ENCODE measurements at regions not wholly inside any gene's neighbourhood (a gene's known extent, or its start where the extent isn't known, plus 50 kb on each side); places are given as distances from the start of the nearest gene placed in this dataset.
"Not testable (repeated sequence)": the region's sequence is repeated elsewhere in the genome, so short reads cannot be mapped to it uniquely, and the experiment has no call there.

DNA sequence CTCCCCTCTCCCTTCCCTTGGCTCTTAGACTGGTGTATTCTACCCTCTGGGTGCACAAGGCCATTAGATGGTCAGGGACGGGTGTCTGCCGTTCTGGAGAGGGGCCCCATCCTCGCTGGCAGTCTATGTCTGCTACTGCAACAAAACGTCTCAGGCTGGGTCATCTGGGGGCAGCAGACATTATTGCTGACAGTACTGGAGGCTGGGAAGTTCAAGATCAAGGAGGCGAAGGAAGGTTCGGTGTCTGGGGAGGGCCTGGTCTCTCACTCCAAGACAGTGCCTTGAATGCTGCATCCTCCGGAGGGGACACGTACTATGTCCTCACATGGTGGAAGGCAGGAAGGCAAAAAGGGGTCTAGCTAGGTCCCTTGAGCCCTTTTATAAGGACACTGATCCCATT is 93.4 kb upstream of the COL5A1 start:
- intact Hi-C loops (cut with DNase I), result no loop called here
- H3K4me3 ChIP-seq, result no peak overlapping the region

DNA sequence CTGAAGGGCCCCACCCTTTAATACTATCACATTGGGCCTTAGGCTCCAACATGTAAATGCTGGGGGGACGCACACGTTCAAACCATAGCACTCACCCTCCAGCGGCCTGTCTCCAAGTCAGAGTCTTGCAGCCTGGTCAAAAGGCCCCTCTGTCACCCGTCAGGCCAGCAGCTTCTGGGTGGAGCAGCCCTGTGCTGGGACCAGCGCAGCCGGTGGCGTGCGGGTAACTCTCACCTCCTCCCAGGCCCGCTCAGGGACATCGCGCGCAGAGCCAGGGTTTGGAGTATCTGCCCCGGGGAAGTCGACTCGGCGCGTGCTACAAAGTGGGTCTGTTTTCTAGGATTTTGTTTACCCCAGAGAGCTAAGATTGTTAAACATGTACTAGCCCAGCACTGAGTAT is 93.0 kb upstream of the COL5A1 start:
- DNase-seq (ENCODE audit: extremely low spot score in 2 of 2), result no peak
- Histone ChIP-seq H3K4me1 (peaks cover 56% of the 10 kb centered on the region), H3K27me3 (no peaks in the 10 kb centered on the region), H3K36me3 (no peaks in the 10 kb centered on the region), H3K27ac (no peak overlapping the region), H3K9me3 (no peaks in the 10 kb centered on the region), H3K4me3 (no peak overlapping the region)
- intact Hi-C loops (cut with DNase I), result no loop called here
- TF ChIP-seq POLR2A (IDR thresholded peaks at IDR 0.05) (no peak), POLR2AphosphoS5 (IDR thresholded peaks at IDR 0.05; ENCODE audit: insufficient read depth in 1 of 2, low read depth in 1 of 2) (no peak)
- TF ChIP-seq, protein P1, sequence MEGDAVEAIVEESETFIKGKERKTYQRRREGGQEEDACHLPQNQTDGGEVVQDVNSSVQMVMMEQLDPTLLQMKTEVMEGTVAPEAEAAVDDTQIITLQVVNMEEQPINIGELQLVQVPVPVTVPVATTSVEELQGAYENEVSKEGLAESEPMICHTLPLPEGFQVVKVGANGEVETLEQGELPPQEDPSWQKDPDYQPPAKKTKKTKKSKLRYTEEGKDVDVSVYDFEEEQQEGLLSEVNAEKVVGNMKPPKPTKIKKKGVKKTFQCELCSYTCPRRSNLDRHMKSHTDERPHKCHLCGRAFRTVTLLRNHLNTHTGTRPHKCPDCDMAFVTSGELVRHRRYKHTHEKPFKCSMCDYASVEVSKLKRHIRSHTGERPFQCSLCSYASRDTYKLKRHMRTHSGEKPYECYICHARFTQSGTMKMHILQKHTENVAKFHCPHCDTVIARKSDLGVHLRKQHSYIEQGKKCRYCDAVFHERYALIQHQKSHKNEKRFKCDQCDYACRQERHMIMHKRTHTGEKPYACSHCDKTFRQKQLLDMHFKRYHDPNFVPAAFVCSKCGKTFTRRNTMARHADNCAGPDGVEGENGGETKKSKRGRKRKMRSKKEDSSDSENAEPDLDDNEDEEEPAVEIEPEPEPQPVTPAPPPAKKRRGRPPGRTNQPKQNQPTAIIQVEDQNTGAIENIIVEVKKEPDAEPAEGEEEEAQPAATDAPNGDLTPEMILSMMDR (IDR thresholded peaks at IDR 0.05), result no peak

More for the DNA sequence above, 93.4 kb upstream of the COL5A1 start:
- peaks cover 52% of the 10 kb centered on the region for H3K4me1 ChIP-seq
- no peaks in the 10 kb centered on the region for H3K9me3 ChIP-seq
- no peak for DNase-seq (ENCODE audit: extremely low spot score in 2 of 2)
- H3K27ac ChIP-seq, result no peak overlapping the region
- H3K36me3 ChIP-seq, result no peaks in the 10 kb centered on the region
- TF ChIP-seq, protein P1 (IDR thresholded peaks at IDR 0.05), result no peak
- no peak for TF ChIP-seq POLR2A (IDR thresholded peaks at IDR 0.05)
- TF ChIP-seq POLR2AphosphoS5 (IDR thresholded peaks at IDR 0.05; ENCODE audit: insufficient read depth in 1 of 2, low read depth in 1 of 2), result no peak
- no peaks in the 10 kb centered on the region for H3K27me3 ChIP-seq

DNA sequence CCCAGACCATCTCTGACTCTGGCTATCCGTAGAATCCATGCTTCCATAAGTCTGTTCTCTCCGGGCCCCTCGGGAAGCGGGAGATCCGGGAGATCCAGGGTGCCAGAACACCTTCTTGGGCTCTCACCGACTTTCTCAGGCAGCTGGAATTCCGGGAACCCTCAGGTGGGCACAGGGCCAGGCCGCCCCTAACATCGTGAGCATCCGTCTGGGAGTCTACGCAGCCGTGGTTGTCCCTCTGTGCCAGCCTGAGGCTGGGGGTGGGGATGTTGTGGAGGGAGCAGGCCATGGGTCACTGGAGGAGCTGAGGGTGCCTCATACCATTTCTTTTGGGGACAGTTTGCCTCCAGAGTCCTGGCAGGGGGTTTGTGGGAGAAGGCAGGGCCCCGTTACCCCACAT is 92.3 kb upstream of the COL5A1 start:
- intact Hi-C loops (cut with DNase I), result no loop called here
- Histone ChIP-seq H3K9me3 (no peaks in the 10 kb centered on the region), H3K4me3 (no peak overlapping the region), H3K27me3 (no peaks in the 10 kb centered on the region), H3K36me3 (no peaks in the 10 kb centered on the region), H3K27ac (no peak overlapping the region), H3K4me1 (peaks cover 61% of the 10 kb centered on the region)
- no peak for DNase-seq (ENCODE audit: extremely low spot score in 2 of 2)
- TF ChIP-seq, protein P1 (IDR thresholded peaks at IDR 0.05), result no peak
- TF ChIP-seq POLR2AphosphoS5 (IDR thresholded peaks at IDR 0.05; ENCODE audit: insufficient read depth in 1 of 2, low read depth in 1 of 2) (no peak), POLR2A (IDR thresholded peaks at IDR 0.05) (no peak)

DNA sequence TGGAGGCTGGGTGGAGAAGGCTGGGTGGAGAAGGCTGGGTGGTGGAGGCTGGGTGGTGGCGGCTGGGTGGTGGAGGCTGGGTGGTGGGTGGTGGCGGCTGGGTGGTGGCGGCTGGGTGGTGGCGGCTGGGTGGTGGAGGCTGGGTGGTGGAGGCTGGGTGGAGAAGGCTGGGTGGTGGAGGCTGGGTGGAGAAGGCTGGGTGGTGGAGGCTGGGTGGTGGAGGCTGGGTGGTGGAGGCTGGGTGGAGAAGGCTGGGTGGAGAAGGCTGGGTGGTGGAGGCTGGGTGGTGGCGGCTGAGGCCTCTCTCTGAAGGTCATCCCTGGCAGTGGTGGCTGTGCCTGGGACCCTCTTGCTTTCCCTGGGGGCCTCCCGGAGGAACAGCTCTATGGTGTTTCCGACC is 91.5 kb upstream of the COL5A1 start:
- peaks cover 58% of the 10 kb centered on the region for H3K4me1 ChIP-seq
- H3K36me3 ChIP-seq; DNase-seq (ENCODE audit: extremely low spot score in 2 of 2); H3K4me3 ChIP-seq; H3K27me3 ChIP-seq; intact Hi-C loops (cut with DNase I); H3K9me3 ChIP-seq; H3K27ac ChIP-seq: not testable (repeated sequence)

DNA sequence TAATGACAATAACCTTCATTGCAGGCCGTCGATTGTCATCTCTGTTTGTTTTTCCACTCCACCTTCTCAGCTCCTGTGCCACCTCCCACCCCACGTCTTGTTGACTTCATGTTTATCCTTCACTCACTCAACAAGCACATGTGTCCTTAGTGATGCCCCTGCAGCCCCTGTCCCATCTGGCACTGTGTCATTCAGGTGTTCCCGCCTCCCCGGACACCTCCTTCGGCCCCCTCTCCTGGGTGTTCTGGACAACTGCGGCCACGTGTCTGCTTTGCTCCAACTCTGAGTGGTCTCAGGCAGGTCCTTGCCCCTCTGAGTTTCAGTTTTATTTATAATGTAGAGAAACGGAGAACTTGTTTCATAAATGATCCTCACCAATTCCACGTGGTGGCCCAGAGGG is 91.0 kb upstream of the COL5A1 start:
- H3K27ac ChIP-seq, result no peak overlapping the region
- TF ChIP-seq POLR2AphosphoS5 (IDR thresholded peaks at IDR 0.05; ENCODE audit: insufficient read depth in 1 of 2, low read depth in 1 of 2) (no peak), POLR2A (IDR thresholded peaks at IDR 0.05) (no peak)
- TF ChIP-seq, protein P1 (IDR thresholded peaks at IDR 0.05), result no peak
- no peaks in the 10 kb centered on the region for H3K9me3 ChIP-seq
- H3K4me1 ChIP-seq, result peaks cover 53% of the 10 kb centered on the region
- no peak overlapping the region for H3K4me3 ChIP-seq
- no peaks in the 10 kb centered on the region for H3K36me3 ChIP-seq
- intact Hi-C loops (cut with DNase I), result no loop called here
- no peaks in the 10 kb centered on the region for H3K27me3 ChIP-seq
- no peak for DNase-seq (ENCODE audit: extremely low spot score in 2 of 2)

DNA sequence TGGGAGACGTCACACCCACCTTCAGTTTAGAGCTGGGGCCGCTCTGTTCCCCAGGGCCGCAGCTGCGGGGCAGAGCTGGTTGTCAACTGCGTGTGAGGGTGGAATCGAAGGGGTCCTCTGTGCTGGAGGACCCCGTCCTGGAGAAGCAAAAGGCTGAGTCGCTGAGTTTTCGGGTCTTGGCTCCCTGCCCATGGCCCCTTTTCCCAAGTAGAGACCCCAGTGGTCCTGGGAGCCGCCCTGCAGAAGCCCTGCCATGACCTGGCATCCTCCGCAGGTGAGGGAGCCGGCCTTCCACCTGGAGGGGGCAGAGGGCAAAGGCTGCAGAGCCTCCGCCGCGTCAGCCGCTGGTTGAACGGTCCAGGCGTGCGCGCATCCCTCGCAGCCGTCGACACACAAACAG is 90.4 kb upstream of the COL5A1 start:
- intact Hi-C loops (cut with DNase I), result no loop called here
- H3K36me3 ChIP-seq, result no peaks in the 10 kb centered on the region

More for the DNA sequence above, 90.4 kb upstream of the COL5A1 start:
- no peaks in the 10 kb centered on the region for H3K27me3 ChIP-seq
- no peak for DNase-seq (ENCODE audit: extremely low spot score in 2 of 2)
- H3K27ac ChIP-seq, result peak overlapping the region; percentile 74
- peaks cover 47% of the 10 kb centered on the region for H3K4me1 ChIP-seq
- no peaks in the 10 kb centered on the region for H3K9me3 ChIP-seq
- TF ChIP-seq, protein P1 (IDR thresholded peaks at IDR 0.05), result no peak
- TF ChIP-seq POLR2AphosphoS5 (IDR thresholded peaks at IDR 0.05; ENCODE audit: insufficient read depth in 1 of 2, low read depth in 1 of 2) (no peak), POLR2A (IDR thresholded peaks at IDR 0.05) (no peak)
- no peak overlapping the region for H3K4me3 ChIP-seq

All from vagina (tissue), 2 donors.